ENCODE measurements at regions not wholly inside any gene's neighbourhood (a gene's known extent, or its start where the extent isn't known, plus 50 kb on each side); places are given as distances from the start of the nearest gene placed in this dataset.

DNA sequence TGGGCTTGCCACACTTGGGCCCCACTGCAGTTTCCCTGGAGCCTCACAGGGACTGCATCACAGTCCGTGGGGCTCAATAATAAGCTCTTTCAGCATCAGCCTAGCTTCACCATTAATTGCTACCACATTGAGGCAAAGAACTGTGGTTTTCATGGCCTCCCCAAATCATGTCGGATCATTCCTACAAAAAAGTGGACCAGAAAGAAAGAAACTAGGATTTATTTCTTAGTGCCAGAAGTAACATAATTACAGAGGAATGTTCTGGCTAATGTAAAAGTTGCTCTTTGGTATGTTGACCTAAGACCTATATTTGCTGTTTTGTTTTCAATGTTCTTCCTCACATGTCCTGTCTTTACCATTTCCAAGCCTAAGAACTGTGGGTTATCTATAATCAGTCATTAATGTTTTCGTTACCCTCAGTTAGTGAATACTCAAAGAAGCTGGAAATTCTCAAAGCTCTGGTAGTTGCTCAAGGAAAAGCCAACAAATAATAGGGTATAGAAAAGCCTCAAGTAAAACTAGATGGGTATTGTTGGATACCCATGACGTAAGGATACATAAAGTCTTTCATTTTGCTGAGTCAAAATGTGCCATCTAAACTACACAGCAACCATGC is 173.9 kb downstream of the LTN1 start:
- Histone ChIP-seq H3K9me3 (no peaks in the 10 kb centered on the region), H3K27ac (no peak overlapping the region), H3K36me3 (no peaks in the 10 kb centered on the region), H3K4me3 (no peak overlapping the region), H3K4me1 (ENCODE audit: insufficient read depth) (peaks cover 5% of the 10 kb centered on the region), H3K27me3 (no peaks in the 10 kb centered on the region)
- intact Hi-C loops (cut with DNase I), result no loop called here
- DNase-seq, result no peak
- TF ChIP-seq, protein P1, sequence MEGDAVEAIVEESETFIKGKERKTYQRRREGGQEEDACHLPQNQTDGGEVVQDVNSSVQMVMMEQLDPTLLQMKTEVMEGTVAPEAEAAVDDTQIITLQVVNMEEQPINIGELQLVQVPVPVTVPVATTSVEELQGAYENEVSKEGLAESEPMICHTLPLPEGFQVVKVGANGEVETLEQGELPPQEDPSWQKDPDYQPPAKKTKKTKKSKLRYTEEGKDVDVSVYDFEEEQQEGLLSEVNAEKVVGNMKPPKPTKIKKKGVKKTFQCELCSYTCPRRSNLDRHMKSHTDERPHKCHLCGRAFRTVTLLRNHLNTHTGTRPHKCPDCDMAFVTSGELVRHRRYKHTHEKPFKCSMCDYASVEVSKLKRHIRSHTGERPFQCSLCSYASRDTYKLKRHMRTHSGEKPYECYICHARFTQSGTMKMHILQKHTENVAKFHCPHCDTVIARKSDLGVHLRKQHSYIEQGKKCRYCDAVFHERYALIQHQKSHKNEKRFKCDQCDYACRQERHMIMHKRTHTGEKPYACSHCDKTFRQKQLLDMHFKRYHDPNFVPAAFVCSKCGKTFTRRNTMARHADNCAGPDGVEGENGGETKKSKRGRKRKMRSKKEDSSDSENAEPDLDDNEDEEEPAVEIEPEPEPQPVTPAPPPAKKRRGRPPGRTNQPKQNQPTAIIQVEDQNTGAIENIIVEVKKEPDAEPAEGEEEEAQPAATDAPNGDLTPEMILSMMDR (IDR thresholded peaks at IDR 0.05), result no peak
- TF ChIP-seq EP300 (IDR thresholded peaks at IDR 0.05), result no peak
- TF ChIP-seq POLR2A (IDR thresholded peaks at IDR 0.05), result no peak
- 67 to 76% (median 72%) methylated on average over 4 of the region's 4 CpGs for WGBS, 3 donors

DNA sequence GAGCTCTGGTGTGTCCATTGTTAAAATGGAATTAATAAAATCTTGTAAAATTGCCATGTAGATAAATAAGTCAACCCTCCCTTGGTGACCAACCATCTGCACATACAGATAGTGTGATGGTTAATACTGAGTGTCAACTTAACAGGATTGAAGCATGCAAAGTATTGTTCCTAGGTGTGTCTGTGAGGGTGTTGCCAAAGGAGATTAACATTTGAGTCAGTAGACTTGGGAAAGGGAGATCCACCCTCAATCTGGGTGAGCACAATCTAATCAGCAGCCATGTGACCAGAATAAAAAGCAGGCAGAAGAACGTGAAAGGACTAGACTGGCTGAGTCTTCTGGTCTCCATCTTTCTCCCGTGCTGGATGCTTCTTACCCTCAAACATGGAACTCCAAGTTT is 174.8 kb downstream of the LTN1 start:
- TF ChIP-seq, protein P1 (IDR thresholded peaks at IDR 0.05), result no peak
- TF ChIP-seq POLR2A (IDR thresholded peaks at IDR 0.05), result no peak
- TF ChIP-seq EP300 (IDR thresholded peaks at IDR 0.05), result no peak
- Histone ChIP-seq H3K27ac (no peak overlapping the region), H3K9me3 (no peaks in the 10 kb centered on the region), H3K4me3 (no peak overlapping the region), H3K4me1 (ENCODE audit: insufficient read depth) (peaks cover 2% of the 10 kb centered on the region), H3K27me3 (no peaks in the 10 kb centered on the region), H3K36me3 (no peaks in the 10 kb centered on the region)
- intact Hi-C loops (cut with DNase I), result no loop called here
- WGBS, 3 donors, result 90 to 96% (median 94%) methylated on average over 2 of the region's 2 CpGs
- no peak for DNase-seq

DNA sequence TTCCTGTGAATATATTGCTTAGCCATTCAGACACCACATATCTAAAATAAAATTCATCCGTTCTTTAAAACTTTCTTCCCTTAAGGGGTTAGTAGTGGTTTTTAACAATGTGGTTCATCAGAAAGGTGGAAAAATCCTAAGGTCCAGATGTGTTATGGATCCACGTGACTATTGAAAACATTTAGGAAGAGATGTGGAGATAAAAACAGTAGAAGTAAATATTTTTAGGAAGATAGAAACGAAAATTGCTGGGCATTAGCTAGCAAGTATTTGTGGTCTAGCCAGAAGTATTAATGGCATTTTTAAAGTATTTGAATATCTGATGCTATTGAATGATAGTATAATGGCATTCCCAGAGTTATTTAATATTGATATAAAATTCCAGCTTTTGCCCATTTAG is 180.8 kb downstream of the LTN1 start:
- no peaks in the 10 kb centered on the region for H3K9me3 ChIP-seq
- H3K36me3 ChIP-seq, result no peaks in the 10 kb centered on the region
- intact Hi-C loops (cut with DNase I), result no loop called here
- no peak for TF ChIP-seq EP300 (IDR thresholded peaks at IDR 0.05)
- TF ChIP-seq, protein P1 (IDR thresholded peaks at IDR 0.05), result no peak
- TF ChIP-seq POLR2A (IDR thresholded peaks at IDR 0.05), result no peak
- H3K4me3 ChIP-seq, result no peak overlapping the region
- H3K4me1 ChIP-seq (ENCODE audit: insufficient read depth), result no peaks in the 10 kb centered on the region
- 79 to 86% (median 85%) methylated on average over 3 of the region's 3 CpGs for WGBS, 3 donors
- H3K27me3 ChIP-seq, result no peaks in the 10 kb centered on the region
- no peak overlapping the region for H3K27ac ChIP-seq
- no peak for DNase-seq

DNA sequence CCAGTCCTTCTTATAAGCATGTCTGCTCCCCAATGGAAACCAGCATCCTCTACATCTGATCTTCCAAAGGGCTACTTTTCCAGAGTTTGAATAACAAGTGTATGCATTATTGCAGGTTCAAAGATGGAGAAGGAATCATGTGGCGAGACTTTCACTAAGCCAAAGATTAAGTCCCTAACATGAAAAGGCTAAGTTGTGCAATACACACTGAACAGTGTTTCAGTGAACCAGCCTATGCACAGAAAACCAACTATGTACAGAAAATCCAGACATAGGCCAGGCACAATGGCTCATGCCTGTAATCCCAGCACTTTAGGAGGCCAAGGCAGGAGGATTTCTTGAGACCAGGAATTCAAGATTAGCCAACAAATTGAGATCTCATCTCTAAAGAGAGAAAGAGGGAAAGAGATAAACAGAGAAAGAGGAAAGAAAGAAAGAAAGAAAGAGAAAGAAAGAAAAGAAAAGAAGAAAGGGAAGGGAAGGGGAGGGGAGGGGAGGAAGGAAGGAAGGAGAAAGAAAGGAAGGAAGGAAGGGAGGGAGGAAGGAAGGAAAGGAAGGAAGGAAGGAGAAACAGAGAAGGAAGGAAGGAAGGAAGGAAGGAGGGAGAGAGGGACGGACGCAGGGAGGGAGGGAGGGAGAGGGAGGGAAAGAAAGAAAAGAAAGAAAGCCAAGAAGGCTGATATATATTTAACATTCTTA is 181.7 kb downstream of the LTN1 start:
- intact Hi-C loops (cut with DNase I), result no loop called here
- no peaks in the 10 kb centered on the region for H3K36me3 ChIP-seq
- no peak overlapping the region for H3K4me3 ChIP-seq
- H3K27me3 ChIP-seq, result no peaks in the 10 kb centered on the region
- H3K4me1 ChIP-seq (ENCODE audit: insufficient read depth), result no peaks in the 10 kb centered on the region
- WGBS, 3 donors, result 90 to 93% (median 91%) methylated on average over 3 of the region's 3 CpGs
- no peaks in the 10 kb centered on the region for H3K9me3 ChIP-seq
- no peak for DNase-seq
- TF ChIP-seq, protein P1 (IDR thresholded peaks at IDR 0.05), result no peak
- no peak overlapping the region for H3K27ac ChIP-seq
